HG02623 (cell line): ENCODE measurements at regions not wholly inside any gene's neighbourhood (a gene's known extent, or its start where the extent isn't known, plus 50 kb on each side); places are given as distances from the start of the nearest gene placed in this dataset.
"Not testable (repeated sequence)": the region's sequence is repeated elsewhere in the genome, so short reads cannot be mapped to it uniquely, and the experiment has no call there.

ENCODE experiments used
- ATAC-seq: cut with Tn5 transposase; IDR thresholded peaks from one replicate; pipeline ENCODE4 v1.9.1; 2021; ENCODE audit warnings: moderate library complexity; ENCODE audit not compliant: unreplicated experiment

- ATAC-seq, result no peak
Observed at GRCh38 chr5:33136785-33137184, 304.0 kb upstream of the TARS1 start.

GRCh38 chr5:33138145-33138544 lies 302.6 kb upstream of the TARS1 start:
- not testable (repeated sequence) for ATAC-seq

- no peak for ATAC-seq
Observed at GRCh38 chr5:33143405-33144123, 297.2 kb upstream of the TARS1 start.

GRCh38 chr5:33146881-33147280 lies 293.9 kb upstream of the TARS1 start:
- no peak for ATAC-seq

GRCh38 chr5:33148076-33148513 lies 292.7 kb upstream of the TARS1 start:
- no peak for ATAC-seq

GRCh38 chr5:33153372-33153771 lies 287.4 kb upstream of the TARS1 start:
- no peak for ATAC-seq

GRCh38 chr5:33153831-33154230 lies 286.9 kb upstream of the TARS1 start:
- no peak for ATAC-seq

- ATAC-seq, result no peak
Observed at GRCh38 chr5:33160871-33161270, 279.9 kb upstream of the TARS1 start.

- no peak for ATAC-seq
Observed at GRCh38 chr5:33161421-33161820, 279.3 kb upstream of the TARS1 start.

- no peak for ATAC-seq
Observed at GRCh38 chr5:33162057-33162456, 278.7 kb upstream of the TARS1 start.

- no peak for ATAC-seq
Observed at GRCh38 chr5:33166522-33166921, 274.2 kb upstream of the TARS1 start.

- ATAC-seq, result no peak
Observed at GRCh38 chr5:33166948-33167347, 273.8 kb upstream of the TARS1 start.

- ATAC-seq, result no peak
Observed at GRCh38 chr5:33167541-33167940, 273.2 kb upstream of the TARS1 start.

GRCh38 chr5:33170411-33170810 lies 270.4 kb upstream of the TARS1 start:
- no peak for ATAC-seq

- no peak for ATAC-seq
Observed at GRCh38 chr5:33174383-33174782, 266.4 kb upstream of the TARS1 start.

- no peak for ATAC-seq
Observed at GRCh38 chr5:33179301-33179700, 261.5 kb upstream of the TARS1 start.

GRCh38 chr5:33180900-33181299 lies 259.9 kb upstream of the TARS1 start:
- no peak for ATAC-seq

- no peak for ATAC-seq
Observed at GRCh38 chr5:33182986-33183385, 257.8 kb upstream of the TARS1 start.

- no peak for ATAC-seq
Observed at GRCh38 chr5:33184367-33184766, 256.4 kb upstream of the TARS1 start.

- ATAC-seq, result no peak
Observed at GRCh38 chr5:33188089-33188488, 252.7 kb upstream of the TARS1 start.

- no peak for ATAC-seq
Observed at GRCh38 chr5:33194914-33195313, 245.9 kb upstream of the TARS1 start.

- ATAC-seq, result no peak
Observed at GRCh38 chr5:33195431-33196165, 245.2 kb upstream of the TARS1 start.
